Spleen (tissue), 11 donors: ENCODE measurements at regions not wholly inside any gene's neighbourhood (a gene's known extent, or its start where the extent isn't known, plus 50 kb on each side); places are given as distances from the start of the nearest gene placed in this dataset.
A peak's percentile ranks its signal among the peaks of the same experiment; 100 is the strongest.

Experiments
- DNase-seq: peaks from one replicate; pipeline ENCODE4 v3.0.0-alpha.2; 2020
- H3K27ac ChIP-seq, 8 donors: fragments of 200-600 bp; sonication (generic) in 7 of 8; 1 replicate in 4 of 8; 2 replicates in 4 of 8; pipeline versions ENCODE4 v1.5.0 to v1.8.0; 2016 to 2021; ENCODE audit warnings: inconsistent platforms in 4 of 8, mild to moderate bottlenecking in 4 of 8, moderate library complexity in 1 of 8
- H3K27me3 ChIP-seq, 7 donors: fragments of 200-600 bp; sonication (generic) in 6 of 7; replicated peaks in 1 of 7; 1 replicate in 4 of 7; 2 replicates in 3 of 7; pipeline versions ENCODE4 v1.5.0 to v1.8.0; 2016 to 2021; ENCODE audit warnings: inconsistent platforms in 3 of 7, mild to moderate bottlenecking in 1 of 7
- H3K36me3 ChIP-seq, 6 donors: fragments of 200-600 bp; sonication (generic) in 5 of 6; 1 replicate in 4 of 6; 2 replicates in 2 of 6; pipeline versions ENCODE4 v1.5.0 to v1.8.0; 2016 to 2021; ENCODE audit warnings: inconsistent platforms in 2 of 6
- H3K4me1 ChIP-seq, 6 donors: fragments of 200-600 bp; sonication (generic) in 5 of 6; 1 replicate in 3 of 6; 2 replicates in 3 of 6; pipeline versions ENCODE4 v1.5.0 to v1.8.0; 2016 to 2021; ENCODE audit warnings: inconsistent platforms in 3 of 6
- H3K4me3 ChIP-seq, 8 donors: fragments of 200-600 bp; sonication (generic) in 7 of 8; 1 replicate in 4 of 8; 2 replicates in 4 of 8; pipeline versions ENCODE4 v1.5.0 to v1.8.0; 2016 to 2021; ENCODE audit warnings: inconsistent platforms in 4 of 8, mild to moderate bottlenecking in 4 of 8, moderate library complexity in 2 of 8
- H3K9me3 ChIP-seq, 8 donors: fragments of 200-600 bp; sonication (generic) in 7 of 8; 1 replicate in 4 of 8; 2 replicates in 4 of 8; pipeline versions ENCODE4 v1.5.0 to v1.8.0; 2016 to 2021; ENCODE audit warnings: inconsistent platforms in 4 of 8
- POLR2A ChIP-seq, 3 donors: fragments of 450-650 bp; IDR thresholded peaks; one replicate each; pipeline ENCODE4 v1.5.1; 2017; ENCODE audit warnings: antibody characterized with exemption in 3 of 3, mild to moderate bottlenecking in 1 of 3
- POLR2AphosphoS5 ChIP-seq, 3 donors: sonication (generic); formaldehyde crosslinking; IDR thresholded peaks; one replicate each; pipeline ENCODE4 v1.5.1; 2017; ENCODE audit warnings: antibody characterized with exemption in 3 of 3
- WGBS, 5 donors: extraction: QIAGEN DNeasy Blood & Tissue Kit in 3 of 5; methylation state at CpG; one replicate each; pipeline versions ENCODE4 v1.1.5 to v1.1.7; 2013 to 2018; 5-methylcytosine and 5-hydroxymethylcytosine counted together
- intact Hi-C: fragments of 100-400 bp; cut with DNase I; formaldehyde crosslinking; loops from one replicate; pipeline ENCODE4 v1.15.0; 2023; ENCODE audit warnings: low total_unique reads
- TF ChIP-seq, protein P1 (sequence below), 11 experiments: fragments of 200-600 bp in 7 of 11; fragments of 450-650 bp in 4 of 11; sonication (generic) in 4 of 11; IDR thresholded peaks in 8 of 11; conservative IDR thresholded peaks in 3 of 11; 1 replicate in 7 of 11; 2 replicates in 4 of 11; pipeline versions ENCODE4 v1.4.0 to v1.8.0; 2016 to 2021; ENCODE audit warnings: antibody characterized with exemption in 11 of 11, inconsistent platforms in 4 of 11, mild to moderate bottlenecking in 1 of 11
- donor health status: healthy with polysubstance abuse.
- donor health status: DM: no; HTN: no; CAD: no; lungs with moderate emphysema.
- donor health status: DM: no; HTN: no; CAD: no.
- donor health status: Bipolar disorder and iron deficiency.
- donor health status: healthy.
- donor health status: DM: no; HTN: no; CAD: no.
- donor health status: DM: yes; HTN: yes; CAD: no.

DNA sequence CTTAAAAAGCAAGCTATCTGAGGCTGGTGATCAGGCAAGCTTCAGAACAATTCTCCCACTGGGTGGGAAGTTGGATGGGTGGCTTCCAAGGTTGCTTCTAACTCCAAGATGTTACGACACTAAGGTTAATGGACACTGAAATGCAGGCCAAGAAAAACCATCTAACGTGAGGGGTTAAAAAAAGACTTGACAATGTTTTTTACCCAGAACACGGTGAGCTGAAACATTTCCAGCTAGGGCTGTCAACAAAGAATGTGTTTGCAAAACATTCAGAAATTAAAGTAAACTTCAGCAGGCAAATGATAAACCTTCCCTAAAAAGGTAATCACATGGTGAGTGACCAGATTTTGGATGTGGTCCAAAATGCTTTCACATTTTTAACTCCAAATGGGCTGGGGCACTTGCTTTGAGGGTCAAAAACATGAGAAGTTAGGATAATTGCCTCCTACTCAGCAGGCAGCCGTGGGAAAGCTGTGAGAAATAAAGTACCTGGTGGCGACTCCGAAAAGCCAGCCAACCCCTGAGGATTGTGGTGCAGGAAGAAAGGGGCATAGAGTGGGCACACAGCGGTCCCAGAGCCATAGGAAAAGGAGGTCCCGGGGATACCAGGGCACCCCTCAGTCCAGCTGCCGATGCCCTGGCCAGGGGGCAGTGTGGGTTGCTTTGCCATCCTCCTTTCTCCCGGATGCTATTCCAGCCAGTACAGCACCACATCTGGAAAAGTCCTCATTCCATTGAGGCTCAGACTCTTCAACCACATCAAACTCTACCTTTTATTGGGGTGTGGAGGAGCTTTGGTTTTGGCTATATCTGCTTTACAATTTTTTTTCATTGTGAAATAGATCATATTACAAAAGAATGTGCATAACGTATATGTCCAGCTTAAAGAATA is 90.0 kb upstream of the ATL2 start:
- Histone ChIP-seq H3K4me1 (peaks cover 0 to 17% (median 5%) of the 10 kb centered on the region in 6 donors), H3K36me3 (no peaks in the 10 kb centered on the region), H3K9me3 (no peaks in the 10 kb centered on the region), H3K27me3 (no peaks in the 10 kb centered on the region), H3K4me3 (no peak overlapping the region), H3K27ac (peak overlapping the region in 1 of 8 donors; percentile 13)
- no peak for TF ChIP-seq POLR2AphosphoS5 (IDR thresholded peaks at IDR 0.05)
- TF ChIP-seq POLR2A (IDR thresholded peaks at IDR 0.05): no peak
- TF ChIP-seq, protein P1, sequence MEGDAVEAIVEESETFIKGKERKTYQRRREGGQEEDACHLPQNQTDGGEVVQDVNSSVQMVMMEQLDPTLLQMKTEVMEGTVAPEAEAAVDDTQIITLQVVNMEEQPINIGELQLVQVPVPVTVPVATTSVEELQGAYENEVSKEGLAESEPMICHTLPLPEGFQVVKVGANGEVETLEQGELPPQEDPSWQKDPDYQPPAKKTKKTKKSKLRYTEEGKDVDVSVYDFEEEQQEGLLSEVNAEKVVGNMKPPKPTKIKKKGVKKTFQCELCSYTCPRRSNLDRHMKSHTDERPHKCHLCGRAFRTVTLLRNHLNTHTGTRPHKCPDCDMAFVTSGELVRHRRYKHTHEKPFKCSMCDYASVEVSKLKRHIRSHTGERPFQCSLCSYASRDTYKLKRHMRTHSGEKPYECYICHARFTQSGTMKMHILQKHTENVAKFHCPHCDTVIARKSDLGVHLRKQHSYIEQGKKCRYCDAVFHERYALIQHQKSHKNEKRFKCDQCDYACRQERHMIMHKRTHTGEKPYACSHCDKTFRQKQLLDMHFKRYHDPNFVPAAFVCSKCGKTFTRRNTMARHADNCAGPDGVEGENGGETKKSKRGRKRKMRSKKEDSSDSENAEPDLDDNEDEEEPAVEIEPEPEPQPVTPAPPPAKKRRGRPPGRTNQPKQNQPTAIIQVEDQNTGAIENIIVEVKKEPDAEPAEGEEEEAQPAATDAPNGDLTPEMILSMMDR (IDR thresholded peaks at IDR 0.05 in 8 of 11, conservative IDR thresholded peaks at IDR 0.05 in 3 of 11): no peak
- 81 to 88% (median 83%) methylated on average over 11 of the region's 11 CpGs for WGBS, 5 donors
- no peak for DNase-seq
- intact Hi-C loops: no loop called here

DNA sequence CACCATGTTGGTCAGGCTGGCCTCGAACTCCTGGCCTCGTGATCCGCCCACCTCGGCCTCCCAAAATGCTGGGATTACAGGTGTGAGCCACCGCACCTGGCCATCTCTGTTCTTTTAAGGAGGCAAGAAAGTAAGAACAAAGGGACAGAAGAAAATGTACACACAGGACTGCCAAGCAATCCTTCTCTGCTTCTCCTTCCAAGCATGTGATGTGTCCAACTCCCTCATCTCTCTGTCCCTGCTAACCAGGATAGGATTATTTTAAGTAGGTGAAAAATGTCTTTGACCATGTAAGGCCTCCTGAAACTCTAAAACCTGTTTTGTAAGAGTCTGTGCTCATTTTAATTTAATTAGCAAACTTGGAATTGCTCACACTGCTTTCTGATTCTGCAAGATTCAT is 89.3 kb upstream of the ATL2 start:
- no peak overlapping the region for H3K4me3 ChIP-seq
- no peaks in the 10 kb centered on the region for H3K27me3 ChIP-seq
- no peaks in the 10 kb centered on the region for H3K36me3 ChIP-seq
- H3K4me1 ChIP-seq: peaks cover 0 to 17% (median 5%) of the 10 kb centered on the region in 6 donors
- no peaks in the 10 kb centered on the region for H3K9me3 ChIP-seq
- no peak overlapping the region for H3K27ac ChIP-seq
- no peak for DNase-seq
- no peak for TF ChIP-seq POLR2A (IDR thresholded peaks at IDR 0.05)
- TF ChIP-seq POLR2AphosphoS5 (IDR thresholded peaks at IDR 0.05): no peak
- intact Hi-C loops: no loop called here
- 89 to 96% (median 91%) methylated on average over 5 of the region's 5 CpGs for WGBS, 5 donors

DNA sequence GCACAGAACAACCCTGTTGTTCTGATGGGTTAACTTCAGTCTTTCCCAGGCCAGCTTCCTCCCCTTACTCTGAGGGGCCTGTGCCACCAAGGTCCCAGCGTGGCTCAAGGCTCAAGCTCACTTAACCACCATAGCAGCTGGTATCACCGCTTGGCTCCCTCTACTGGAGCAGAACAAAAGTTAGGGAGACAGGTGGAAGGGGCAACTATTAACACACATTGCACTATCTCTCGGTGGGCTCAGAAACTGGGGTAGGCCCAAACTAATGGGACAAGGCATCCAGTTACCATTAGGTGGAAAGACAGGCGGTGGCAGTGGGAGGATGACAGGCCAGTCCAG is 88.7 kb upstream of the ATL2 start:
- WGBS, 5 donors: 45 to 61% (median 54%) methylated on average over 4 of the region's 4 CpGs
- intact Hi-C loops: no loop called here
- Histone ChIP-seq H3K4me1 (peaks cover 0 to 17% (median 5%) of the 10 kb centered on the region in 6 donors), H3K4me3 (no peak overlapping the region), H3K9me3 (no peaks in the 10 kb centered on the region), H3K27ac (peak overlapping the region in 2 of 8 donors; percentile 28 to 51), H3K36me3 (no peaks in the 10 kb centered on the region), H3K27me3 (no peaks in the 10 kb centered on the region)
- no peak for DNase-seq
- TF ChIP-seq POLR2A (IDR thresholded peaks at IDR 0.05): no peak
- TF ChIP-seq, protein P1 (IDR thresholded peaks at IDR 0.05 in 8 of 11, conservative IDR thresholded peaks at IDR 0.05 in 3 of 11): peak in 7 of 11 experiments; percentile 31 to 43 (median 35)
- TF ChIP-seq POLR2AphosphoS5 (IDR thresholded peaks at IDR 0.05): peak in 1 of 3 donors; percentile 7

DNA sequence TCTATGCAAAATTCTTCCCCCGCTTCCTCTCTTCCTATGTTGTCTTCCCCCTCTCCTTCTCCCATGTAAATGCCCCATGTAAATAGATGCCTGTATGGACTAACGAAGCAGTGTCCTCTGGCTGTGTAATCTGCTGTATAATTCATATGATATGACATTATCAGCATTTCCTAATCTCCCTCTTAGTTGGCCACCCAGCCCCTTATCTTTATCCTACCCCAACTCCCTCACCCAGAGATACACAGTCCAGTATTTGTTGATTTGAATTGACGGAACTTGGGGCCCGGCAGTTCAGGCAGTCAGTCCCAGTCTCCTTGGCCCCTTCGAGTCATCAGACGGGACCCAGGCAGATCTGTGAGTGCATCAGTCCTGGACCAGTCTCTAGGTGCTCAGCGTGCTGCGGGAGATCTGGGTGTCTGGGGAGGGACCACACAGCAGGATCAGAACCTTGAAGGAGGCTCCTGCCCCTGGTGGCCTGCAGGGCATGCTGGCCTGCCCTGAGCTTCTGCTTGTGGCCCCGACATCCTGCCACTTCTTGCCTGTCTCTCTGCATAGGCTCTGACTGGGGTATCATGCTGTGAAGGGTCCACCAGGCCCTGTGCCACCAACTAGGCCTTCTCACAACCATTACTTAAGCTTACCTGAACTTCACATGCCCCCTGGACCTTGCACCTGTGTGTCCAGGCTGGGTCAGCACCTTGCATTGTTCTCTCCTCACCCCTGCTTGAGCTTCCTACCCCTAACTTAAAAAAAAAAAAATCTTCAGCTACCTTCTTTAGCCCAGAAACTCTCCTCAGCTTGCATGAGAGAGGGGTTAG is 88.1 kb upstream of the ATL2 start:
- Histone ChIP-seq H3K27me3 (no peaks in the 10 kb centered on the region), H3K4me1 (peaks cover 0 to 17% (median 5%) of the 10 kb centered on the region in 6 donors), H3K4me3 (no peak overlapping the region), H3K27ac (peak overlapping the region in 3 of 8 donors; percentile 28 to 51 (median 42)), H3K36me3 (no peaks in the 10 kb centered on the region), H3K9me3 (no peaks in the 10 kb centered on the region)
- DNase-seq: no peak
- intact Hi-C loops: no loop called here
- 65 to 85% (median 84%) methylated on average over 9 of the region's 9 CpGs for WGBS, 5 donors
- no peak for TF ChIP-seq POLR2AphosphoS5 (IDR thresholded peaks at IDR 0.05)
- TF ChIP-seq, protein P1 (IDR thresholded peaks at IDR 0.05 in 8 of 11, conservative IDR thresholded peaks at IDR 0.05 in 3 of 11): no peak
- no peak for TF ChIP-seq POLR2A (IDR thresholded peaks at IDR 0.05)
